ENCODE measurements at regions not wholly inside any gene's neighbourhood (a gene's known extent, or its start where the extent isn't known, plus 50 kb on each side); places are given as distances from the start of the nearest gene placed in this dataset.

DNA sequence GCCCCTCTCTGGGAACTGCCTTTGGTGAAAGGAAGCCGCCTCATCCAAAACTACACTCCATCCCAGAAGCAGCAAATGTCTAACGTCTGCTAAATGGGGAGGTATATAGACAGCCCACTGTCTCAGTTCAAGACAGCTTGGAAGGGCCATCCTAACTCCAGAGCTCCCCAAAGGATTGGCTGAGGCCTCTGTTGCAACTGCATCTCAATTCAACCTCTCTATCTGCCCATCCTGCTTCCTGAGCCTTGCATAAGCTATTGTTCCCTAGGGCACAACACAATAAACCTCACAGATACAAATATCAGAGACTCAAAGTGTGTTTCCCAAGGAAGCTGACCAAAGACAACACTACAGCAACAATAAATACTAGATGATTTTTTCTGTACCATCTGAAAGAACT lies 495.2 kb upstream of the SOX5 start:
- Histone ChIP-seq H3K4me2 (ENCODE audit: insufficient read depth, low read length) (no peak overlapping the region), H4K20me1 (replicated peaks; ENCODE audit: control insufficient read depth, extremely low read depth, insufficient read depth, low read length) (no peaks in the 10 kb centered on the region), H3K27ac (ENCODE audit: insufficient read depth, low read depth, low read length) (no peak overlapping the region), H3K36me3 (ENCODE audit: control insufficient read depth in 2 of 2, extremely low read depth in 1 of 2, insufficient read depth in 2 of 2, low read length in 2 of 2) (no peaks in the 10 kb centered on the region), H3K27me3 (ENCODE audit: control insufficient read depth in 2 of 2, insufficient read depth in 2 of 2, low read length in 2 of 2) (peaks cover 0 to 2% of the 10 kb centered on the region in 2 experiments), H2AFZ (ENCODE audit: low read depth, low read length) (no peak overlapping the region), H3K79me2 (ENCODE audit: control insufficient read depth, insufficient read depth, low read length) (no peaks in the 10 kb centered on the region), H3K9me1 (replicated peaks; ENCODE audit: control insufficient read depth, extremely low read depth, insufficient read depth, low read length) (no peaks in the 10 kb centered on the region), H3K9ac (replicated peaks; ENCODE audit: extremely low read depth, insufficient read depth, low read length) (no peak overlapping the region), H3K9me3 (replicated peaks; ENCODE audit: control insufficient read depth, insufficient read depth, low read length) (no peaks in the 10 kb centered on the region), H3K4me1 (ENCODE audit: control insufficient read depth, extremely low read depth, insufficient read depth, low read length) (peaks cover 3% of the 10 kb centered on the region), H3K4me3 (replicated peaks in 1 of 3; ENCODE audit: insufficient read depth in 1 of 3, low read depth in 1 of 3, low read length in 3 of 3) (no peak overlapping the region)
- ChIA-PET CTCF (interaction anchor here (1.2 to 1.4 kb wide), 2 partner anchors 11 to 14 kb away, joined by 3 to 5 read pairs; no protein-coding TSS in a partner anchor), POLR2A (no interaction called here)
- TF ChIP-seq CTCF (IDR thresholded peaks at IDR 0.05; ENCODE audit: extremely low read depth in 1 of 2, insufficient read depth in 1 of 2, low read depth in 1 of 2, low read length in 2 of 2) (no peak), FOS (IDR thresholded peaks at IDR 0.05; ENCODE audit: borderline replicate concordance, insufficient read depth, low read length) (no peak), EZH2 (IDR thresholded peaks at IDR 0.05; ENCODE audit: borderline replicate concordance, low read depth, low read length, severe bottlenecking) (no peak)
- dilution Hi-C loops (cut with MboI; ENCODE audit: extremely low pct_ligation_motif_present, low sequenced_read_pairs) (no loop called here), intact Hi-C loops (cut with micrococcal nuclease) (no loop called here)
- no peak for DNase-seq (ENCODE audit: low read depth, low spot score)
- no TSS peak for BruUV-seq (replicated peaks)
- FAIRE-seq: no peak

DNA sequence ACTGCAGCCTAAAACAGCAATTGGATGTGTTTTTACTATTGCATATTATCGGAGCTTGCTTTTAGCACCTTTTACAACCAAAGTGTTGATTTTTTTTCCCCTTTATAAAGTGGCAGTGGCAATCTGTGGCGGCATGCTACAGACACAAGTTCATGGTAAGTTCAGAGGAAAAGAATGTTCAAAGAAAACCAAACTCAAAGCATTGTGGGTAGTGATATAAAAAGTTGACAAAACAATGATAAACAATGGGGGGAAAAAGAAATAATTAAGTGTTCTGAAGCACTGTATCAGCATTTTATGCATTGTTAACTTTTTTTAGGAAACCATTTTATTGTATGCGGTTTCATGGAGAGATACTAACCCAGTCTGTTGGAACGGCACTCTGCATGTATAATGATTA lies 492.0 kb upstream of the SOX5 start:
- H3K9ac ChIP-seq (replicated peaks; ENCODE audit: extremely low read depth, insufficient read depth, low read length): no peak overlapping the region
- no peaks in the 10 kb centered on the region for H3K36me3 ChIP-seq (ENCODE audit: control insufficient read depth in 2 of 2, extremely low read depth in 1 of 2, insufficient read depth in 2 of 2, low read length in 2 of 2)
- peak; percentile 52 for DNase-seq (ENCODE audit: low read depth, low spot score)
- no peak overlapping the region for H3K4me3 ChIP-seq (replicated peaks in 1 of 3; ENCODE audit: insufficient read depth in 1 of 3, low read depth in 1 of 3, low read length in 3 of 3)
- H2AFZ ChIP-seq (ENCODE audit: low read depth, low read length): no peak overlapping the region
- FAIRE-seq: no peak
- BruUV-seq (replicated peaks): no TSS peak
- H3K9me1 ChIP-seq (replicated peaks; ENCODE audit: control insufficient read depth, extremely low read depth, insufficient read depth, low read length): no peaks in the 10 kb centered on the region
- TF ChIP-seq FOS (IDR thresholded peaks at IDR 0.05; ENCODE audit: borderline replicate concordance, insufficient read depth, low read length) (no peak), EZH2 (IDR thresholded peaks at IDR 0.05; ENCODE audit: borderline replicate concordance, low read depth, low read length, severe bottlenecking) (no peak), GATA2 (IDR thresholded peaks at IDR 0.05; ENCODE audit: insufficient read depth, insufficient read length, low read depth, low read length) (no peak), MYC (IDR thresholded peaks at IDR 0.05; ENCODE audit: low read depth, low read length) (no peak), JUN (IDR thresholded peaks at IDR 0.05; ENCODE audit: borderline replicate concordance, insufficient read depth, insufficient read length, low read depth) (no peak), POLR2AphosphoS5 (IDR thresholded peaks at IDR 0.05; ENCODE audit: insufficient read depth, low read depth, low read length) (no peak), CTCF (IDR thresholded peaks at IDR 0.05; ENCODE audit: extremely low read depth in 1 of 2, insufficient read depth in 1 of 2, low read depth in 1 of 2, low read length in 2 of 2) (no peak), POLR2A (IDR thresholded peaks at IDR 0.05; ENCODE audit: low read depth, low read length) (no peak)
- TF ChIP-seq, protein P1, sequence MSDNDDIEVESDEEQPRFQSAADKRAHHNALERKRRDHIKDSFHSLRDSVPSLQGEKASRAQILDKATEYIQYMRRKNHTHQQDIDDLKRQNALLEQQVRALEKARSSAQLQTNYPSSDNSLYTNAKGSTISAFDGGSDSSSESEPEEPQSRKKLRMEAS (IDR thresholded peaks at IDR 0.05; ENCODE audit: insufficient read depth, insufficient read length): no peak
- H3K27ac ChIP-seq (ENCODE audit: insufficient read depth, low read depth, low read length): no peak overlapping the region
- ChIA-PET POLR2A (no interaction called here), CTCF (no interaction called here)
- peaks cover 0 to 2% of the 10 kb centered on the region in 2 experiments for H3K27me3 ChIP-seq (ENCODE audit: control insufficient read depth in 2 of 2, insufficient read depth in 2 of 2, low read length in 2 of 2)
- H3K9me3 ChIP-seq (replicated peaks; ENCODE audit: control insufficient read depth, insufficient read depth, low read length): no peaks in the 10 kb centered on the region
- H3K79me2 ChIP-seq (ENCODE audit: control insufficient read depth, insufficient read depth, low read length): no peaks in the 10 kb centered on the region
- H4K20me1 ChIP-seq (replicated peaks; ENCODE audit: control insufficient read depth, extremely low read depth, insufficient read depth, low read length): no peaks in the 10 kb centered on the region
- peak overlapping the region; percentile 47 for H3K4me2 ChIP-seq (ENCODE audit: insufficient read depth, low read length)
- peaks cover 3% of the 10 kb centered on the region for H3K4me1 ChIP-seq (ENCODE audit: control insufficient read depth, extremely low read depth, insufficient read depth, low read length)
- dilution Hi-C loops (cut with MboI; ENCODE audit: extremely low pct_ligation_motif_present, low sequenced_read_pairs): no loop called here
- intact Hi-C loops (cut with micrococcal nuclease): no loop called here
